SU-DHL-6 (cell line): ENCODE measurements at regions not wholly inside any gene's neighbourhood (a gene's known extent, or its start where the extent isn't known, plus 50 kb on each side); places are given as distances from the start of the nearest gene placed in this dataset.

Experiments used
- CTCF ChIP-seq: fragments of 200-600 bp; sonication (generic); IDR thresholded peaks from one replicate; pipeline ENCODE4 v1.5.1; 2017; ENCODE audit warnings: antibody characterized with exemption, mild to moderate bottlenecking, low read length, moderate library complexity; ENCODE audit not compliant: insufficient read depth, poor library complexity, severe bottlenecking
- EZH2phosphoT487 ChIP-seq: fragments of 200-600 bp; sonication (generic), shearing (Covaris generic); conservative IDR thresholded peaks from 2 replicates; pipeline ENCODE4 v1.6.1; 2018; ENCODE audit warnings: mild to moderate bottlenecking, antibody characterized with exemption, low read length, moderate library complexity, mixed read lengths

- no peak for TF ChIP-seq CTCF
- TF ChIP-seq EZH2phosphoT487 = no peak
Observed at GRCh38 chr18:70907673-70908072, 618.8 kb downstream of the SOCS6 start.
